Gastroesophageal sphincter (tissue), 3 donors: ENCODE measurements at regions not wholly inside any gene's neighbourhood (a gene's known extent, or its start where the extent isn't known, plus 50 kb on each side); places are given as distances from the start of the nearest gene placed in this dataset.

ENCODE experiments used
- CTCF ChIP-seq, 4 experiments: fragments of 200-600 bp in 2 of 4; fragments of 450-650 bp in 2 of 4; sonication (generic) in 1 of 4; IDR thresholded peaks; one replicate each; pipeline ENCODE4 v1.5.1; 2017 to 2019; ENCODE audit warnings: antibody characterized with exemption in 4 of 4, mild to moderate bottlenecking in 2 of 4, moderate library complexity in 2 of 4
- EP300 ChIP-seq: sonication (generic); formaldehyde crosslinking; IDR thresholded peaks from one replicate; pipeline ENCODE4 v1.6.1; 2017; ENCODE audit warnings: antibody characterized with exemption, mild to moderate bottlenecking
- POLR2A ChIP-seq, 2 donors: fragments of 450-650 bp; IDR thresholded peaks; one replicate each; pipeline ENCODE4 v1.6.1; 2017; ENCODE audit warnings: antibody characterized with exemption in 2 of 2, mild to moderate bottlenecking in 2 of 2, moderate library complexity in 1 of 2
- POLR2AphosphoS5 ChIP-seq: sonication (generic); formaldehyde crosslinking; IDR thresholded peaks from one replicate; pipeline ENCODE4 v1.6.1; 2017; ENCODE audit warnings: antibody characterized with exemption

- TF ChIP-seq CTCF (IDR thresholded peaks at IDR 0.05) (no peak), EP300 (no peak), POLR2A (IDR thresholded peaks at IDR 0.05) (no peak), POLR2AphosphoS5 (no peak)
These were observed 123.3 kb upstream of the NYAP2 start for GRCh38 chr2:225276207-225276606.
